ENCODE measurements at regions not wholly inside any gene's neighbourhood (a gene's known extent, or its start where the extent isn't known, plus 50 kb on each side); places are given as distances from the start of the nearest gene placed in this dataset.

DNA sequence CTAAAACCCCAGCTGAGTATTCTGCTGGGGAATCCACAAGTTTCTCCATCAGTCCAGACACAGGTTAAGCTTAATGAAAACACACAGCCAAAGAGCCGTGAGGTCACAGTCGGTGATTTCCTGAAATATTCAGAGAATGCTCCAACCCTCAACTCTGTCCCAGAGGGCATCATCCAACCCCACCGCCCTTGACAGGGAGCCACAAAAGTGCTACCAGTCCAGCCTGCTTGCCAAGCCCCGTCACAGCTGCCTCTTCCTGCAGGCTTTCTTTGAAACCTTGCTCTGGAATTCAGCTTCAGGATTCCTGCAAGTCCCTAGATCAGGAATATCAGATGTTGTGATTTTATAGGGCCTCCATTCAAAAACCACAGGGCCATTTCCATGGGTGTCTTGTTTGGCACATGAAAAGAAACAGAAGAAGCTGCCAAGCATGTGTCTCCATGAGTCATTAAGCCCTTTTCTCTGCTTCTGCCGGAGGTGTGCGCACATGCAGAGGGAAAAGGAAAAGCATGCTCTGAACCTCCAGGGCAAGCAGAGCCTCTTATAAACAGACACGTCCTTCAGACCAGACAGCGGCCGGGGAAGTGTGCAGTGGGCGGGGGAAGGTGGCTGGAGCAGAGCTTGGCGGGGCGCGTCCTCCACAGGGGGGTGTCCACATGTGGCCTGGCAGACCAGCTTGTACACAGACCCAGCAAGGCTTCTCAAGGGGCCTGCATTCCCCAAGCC is 164.7 kb downstream of the KATNAL1 start:
- no peak overlapping the region for H2AFZ ChIP-seq (ENCODE audit: low read depth, low read length)
- H3K9ac ChIP-seq (ENCODE audit: low read length) = peak overlapping the region; percentile 57; the same call in 1 of the 2 replicates
- no peak overlapping the region for H3K4me3 ChIP-seq (ENCODE audit: low read length)
- H3K27me3 ChIP-seq (ENCODE audit: low read depth, low read length) = no peaks in the 10 kb centered on the region
- H3K9me3 ChIP-seq (ENCODE audit: insufficient read depth, low read length) = peaks cover 6% of the 10 kb centered on the region; the same call in 1 of the 2 replicates
- H3K36me3 ChIP-seq (replicated peaks; ENCODE audit: low read depth, low read length) = peaks cover 28% of the 10 kb centered on the region
- peaks cover 90% of the 10 kb centered on the region for H3K4me1 ChIP-seq (ENCODE audit: low read length)
- 0 out of 2 replicates have a peak, but pooled peaks cover 4% of the 10 kb centered on the region for H3K79me2 ChIP-seq (ENCODE audit: low read length)
- H3K4me2 ChIP-seq (ENCODE audit: low read length) = peak overlapping the region; percentile 16
- TF ChIP-seq, protein P1, sequence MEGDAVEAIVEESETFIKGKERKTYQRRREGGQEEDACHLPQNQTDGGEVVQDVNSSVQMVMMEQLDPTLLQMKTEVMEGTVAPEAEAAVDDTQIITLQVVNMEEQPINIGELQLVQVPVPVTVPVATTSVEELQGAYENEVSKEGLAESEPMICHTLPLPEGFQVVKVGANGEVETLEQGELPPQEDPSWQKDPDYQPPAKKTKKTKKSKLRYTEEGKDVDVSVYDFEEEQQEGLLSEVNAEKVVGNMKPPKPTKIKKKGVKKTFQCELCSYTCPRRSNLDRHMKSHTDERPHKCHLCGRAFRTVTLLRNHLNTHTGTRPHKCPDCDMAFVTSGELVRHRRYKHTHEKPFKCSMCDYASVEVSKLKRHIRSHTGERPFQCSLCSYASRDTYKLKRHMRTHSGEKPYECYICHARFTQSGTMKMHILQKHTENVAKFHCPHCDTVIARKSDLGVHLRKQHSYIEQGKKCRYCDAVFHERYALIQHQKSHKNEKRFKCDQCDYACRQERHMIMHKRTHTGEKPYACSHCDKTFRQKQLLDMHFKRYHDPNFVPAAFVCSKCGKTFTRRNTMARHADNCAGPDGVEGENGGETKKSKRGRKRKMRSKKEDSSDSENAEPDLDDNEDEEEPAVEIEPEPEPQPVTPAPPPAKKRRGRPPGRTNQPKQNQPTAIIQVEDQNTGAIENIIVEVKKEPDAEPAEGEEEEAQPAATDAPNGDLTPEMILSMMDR (IDR thresholded peaks at IDR 0.05; ENCODE audit: low read depth, low read length) = no peak
- no peak for TF ChIP-seq EZH2phosphoT487 (IDR thresholded peaks at IDR 0.05; ENCODE audit: low read depth)
- peak overlapping the region; percentile 96 for H3K27ac ChIP-seq (ENCODE audit: low read length)
- H4K20me1 ChIP-seq (ENCODE audit: insufficient read depth, low read length) = no peaks in the 10 kb centered on the region

GRCh38 chr13:30141775-30142485 is 165.4 kb downstream of the KATNAL1 start:
- no peak overlapping the region for H3K4me3 ChIP-seq (ENCODE audit: low read length)
- H2AFZ ChIP-seq (ENCODE audit: low read depth, low read length) = no peak overlapping the region
- H4K20me1 ChIP-seq (ENCODE audit: insufficient read depth, low read length) = no peaks in the 10 kb centered on the region
- peak overlapping the region; percentile 59 for H3K4me2 ChIP-seq (ENCODE audit: low read length)
- H3K9ac ChIP-seq (ENCODE audit: low read length) = peak overlapping the region; percentile 57; the same call in 1 of the 2 replicates
- H3K27ac ChIP-seq (ENCODE audit: low read length) = peak overlapping the region; percentile 96
- 0 out of 2 replicates have a peak, but pooled peaks cover 3% of the 10 kb centered on the region for H3K79me2 ChIP-seq (ENCODE audit: low read length)
- TF ChIP-seq, protein P1 (IDR thresholded peaks at IDR 0.05; ENCODE audit: low read depth, low read length) = no peak
- no peak for TF ChIP-seq EZH2phosphoT487 (IDR thresholded peaks at IDR 0.05; ENCODE audit: low read depth)
- peaks cover 90% of the 10 kb centered on the region for H3K4me1 ChIP-seq (ENCODE audit: low read length)
- peaks cover 28% of the 10 kb centered on the region for H3K36me3 ChIP-seq (replicated peaks; ENCODE audit: low read depth, low read length)
- H3K27me3 ChIP-seq (ENCODE audit: low read depth, low read length) = no peaks in the 10 kb centered on the region
- peaks cover 6% of the 10 kb centered on the region; the same call in 1 of the 2 replicates for H3K9me3 ChIP-seq (ENCODE audit: insufficient read depth, low read length)

DNA sequence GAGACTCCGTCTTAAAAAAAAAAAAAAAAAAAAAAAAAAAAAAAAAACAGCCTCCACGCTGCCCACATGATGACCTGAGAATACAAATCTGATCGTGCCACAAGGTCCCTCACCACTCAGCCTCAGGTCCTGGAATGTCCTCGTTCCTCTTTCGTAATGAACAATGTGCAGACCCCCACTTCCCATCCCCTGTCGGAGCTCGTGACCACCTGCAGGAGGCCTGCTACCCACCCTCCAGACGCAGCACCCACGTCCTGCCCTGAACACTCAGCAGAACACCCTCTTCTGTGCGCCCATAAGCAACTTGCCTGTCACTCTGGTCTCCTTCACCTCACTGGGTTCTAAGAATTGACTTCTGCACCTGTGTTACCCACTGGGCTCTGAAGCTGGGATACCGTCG is 166.4 kb downstream of the KATNAL1 start:
- H4K20me1 ChIP-seq (ENCODE audit: insufficient read depth, low read length) = no peaks in the 10 kb centered on the region
- no peak for TF ChIP-seq EZH2phosphoT487 (IDR thresholded peaks at IDR 0.05; ENCODE audit: low read depth)
- TF ChIP-seq, protein P1 (IDR thresholded peaks at IDR 0.05; ENCODE audit: low read depth, low read length) = no peak
- 0 out of 2 replicates have a peak, but pooled peaks cover 3% of the 10 kb centered on the region for H3K79me2 ChIP-seq (ENCODE audit: low read length)
- H3K9ac ChIP-seq (ENCODE audit: low read length) = peak overlapping the region; percentile 57
- H3K4me3 ChIP-seq (ENCODE audit: low read length) = peak overlapping the region; percentile 37
- peaks cover 89% of the 10 kb centered on the region for H3K4me1 ChIP-seq (ENCODE audit: low read length)
- peak overlapping the region; percentile 59 for H3K4me2 ChIP-seq (ENCODE audit: low read length)
- H2AFZ ChIP-seq (ENCODE audit: low read depth, low read length) = no peak overlapping the region
- H3K9me3 ChIP-seq (ENCODE audit: insufficient read depth, low read length) = peaks cover 6% of the 10 kb centered on the region; the same call in 1 of the 2 replicates
- peak overlapping the region; percentile 96 for H3K27ac ChIP-seq (ENCODE audit: low read length)
- H3K27me3 ChIP-seq (ENCODE audit: low read depth, low read length) = no peaks in the 10 kb centered on the region
- peaks cover 28% of the 10 kb centered on the region for H3K36me3 ChIP-seq (replicated peaks; ENCODE audit: low read depth, low read length)

DNA sequence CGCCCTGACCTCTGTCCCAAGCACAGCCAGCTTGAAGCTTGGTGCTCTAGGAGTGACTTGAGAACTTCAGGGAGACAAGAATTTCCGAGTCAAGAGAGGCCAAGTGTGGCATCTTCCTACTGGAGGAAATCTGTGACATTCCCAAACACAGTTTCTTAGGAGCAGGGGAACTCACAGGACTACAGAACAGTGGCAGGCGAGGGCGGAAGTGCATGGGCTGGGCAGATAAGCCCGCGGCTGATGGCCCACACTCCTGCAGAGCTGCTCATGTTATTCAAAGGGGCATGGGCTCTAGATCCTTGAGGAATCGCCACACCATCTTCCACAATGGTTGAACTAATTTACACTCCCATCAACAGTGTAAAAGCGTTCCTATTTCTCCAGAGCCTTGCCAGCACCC is 168.8 kb downstream of the KATNAL1 start:
- no peaks in the 10 kb centered on the region for H3K27me3 ChIP-seq (ENCODE audit: low read depth, low read length)
- H3K79me2 ChIP-seq (ENCODE audit: low read length) = 0 out of 2 replicates have a peak, but pooled peaks cover 3% of the 10 kb centered on the region
- H3K9ac ChIP-seq (ENCODE audit: low read length) = peak overlapping the region; percentile 50
- peaks cover 12% of the 10 kb centered on the region for H3K36me3 ChIP-seq (replicated peaks; ENCODE audit: low read depth, low read length)
- peaks cover 6% of the 10 kb centered on the region; the same call in 1 of the 2 replicates for H3K9me3 ChIP-seq (ENCODE audit: insufficient read depth, low read length)
- TF ChIP-seq EZH2phosphoT487 (IDR thresholded peaks at IDR 0.05; ENCODE audit: low read depth) = no peak
- no peaks in the 10 kb centered on the region for H4K20me1 ChIP-seq (ENCODE audit: insufficient read depth, low read length)
- peak overlapping the region; percentile 25; the same call in 1 of the 2 replicates for H2AFZ ChIP-seq (ENCODE audit: low read depth, low read length)
- peak overlapping the region; percentile 83 for H3K27ac ChIP-seq (ENCODE audit: low read length)
- H3K4me2 ChIP-seq (ENCODE audit: low read length) = peak overlapping the region; percentile 63
- H3K4me1 ChIP-seq (ENCODE audit: low read length) = peaks cover 73% of the 10 kb centered on the region
- peak overlapping the region; percentile 54 for H3K4me3 ChIP-seq (ENCODE audit: low read length)
